ENCODE measurements at regions not wholly inside any gene's neighbourhood (a gene's known extent, or its start where the extent isn't known, plus 50 kb on each side); places are given as distances from the start of the nearest gene placed in this dataset.

DNA sequence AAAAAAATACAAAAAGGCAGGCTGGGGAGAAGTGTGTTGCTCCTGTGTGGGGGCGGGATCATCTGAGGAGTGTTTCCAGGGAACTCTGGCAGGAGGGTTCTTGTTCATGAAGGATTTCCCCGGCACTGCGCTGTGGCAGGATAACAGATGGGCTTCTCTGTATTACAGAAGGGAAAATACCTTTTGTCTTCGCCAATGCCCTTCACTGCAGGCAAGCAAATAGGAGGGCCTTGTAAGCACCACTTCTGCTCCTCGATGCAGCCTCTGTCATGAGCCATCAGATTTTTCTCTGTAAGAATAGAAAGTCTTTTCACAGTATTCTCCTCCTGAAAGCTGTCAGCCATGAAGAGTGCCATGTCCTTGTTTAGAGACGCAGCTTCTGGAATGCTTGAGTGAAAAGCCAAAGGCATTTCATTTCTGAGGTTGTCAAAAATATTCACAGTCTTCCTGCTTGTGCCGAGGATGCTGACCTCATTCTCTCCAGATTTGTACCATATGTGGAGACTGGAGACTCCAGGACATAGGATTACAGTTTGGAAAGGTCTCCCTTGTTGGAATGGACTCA lies 294.0 kb downstream of the YTHDC2 start:
- Histone ChIP-seq H3K27me3 (replicated peaks in 1 of 4; ENCODE audit: control extremely low read depth in 1 of 4, control insufficient read depth in 3 of 4, insufficient read depth in 4 of 4, low read length in 3 of 4) (no peaks in the 10 kb centered on the region), H3K36me3 (replicated peaks in 1 of 2; ENCODE audit: control extremely low read depth in 1 of 2, control insufficient read depth in 1 of 2, extremely low read depth in 1 of 2, insufficient read depth in 2 of 2, low read length in 1 of 2) (no peaks in the 10 kb centered on the region), H3K4me3 (ENCODE audit: control extremely low read depth in 1 of 5, extremely low read depth in 1 of 5, insufficient read depth in 1 of 5, low read depth in 2 of 5, low read length in 4 of 5) (no peak overlapping the region), H3K4me1 (ENCODE audit: control insufficient read depth in 2 of 2, insufficient read depth in 2 of 2, low read length in 2 of 2) (no peaks in the 10 kb centered on the region), H3K9me3 (ENCODE audit: control extremely low read depth in 1 of 3, control insufficient read depth in 2 of 3, insufficient read depth in 1 of 3, low read length in 2 of 3) (no peaks in the 10 kb centered on the region), H4K20me1 (ENCODE audit: control insufficient read depth, insufficient read depth, low read length, poor library complexity, severe bottlenecking) (no peaks in the 10 kb centered on the region), H2AFZ (ENCODE audit: insufficient read depth, low read depth, low read length, poor library complexity, severe bottlenecking) (no peak overlapping the region), H3K4me2 (replicated peaks; ENCODE audit: low read depth, low read length, poor library complexity, severe bottlenecking) (no peak overlapping the region), H3K79me2 (ENCODE audit: control insufficient read depth, insufficient read depth, low read length) (no peaks in the 10 kb centered on the region), H3K27ac (ENCODE audit: low read length in 2 of 2) (no peak overlapping the region), H3K9ac (ENCODE audit: low read length) (no peak overlapping the region)
- DNase-seq = no peak
- H3K9me3 Mint-ChIP-seq (ENCODE audit: insufficient read depth) = no peaks in the 10 kb centered on the region
- intact Hi-C loops (cut with micrococcal nuclease) = no loop called here
- H3K27me3 Mint-ChIP-seq = peaks cover 3% of the 10 kb centered on the region
- H3K27ac Mint-ChIP-seq = no peak overlapping the region
- 80% methylated on average over 6 of the region's 7 CpGs for WGBS (ENCODE audit: insufficient coverage)
- H3K4me3 Mint-ChIP-seq = no peak overlapping the region
- ATAC-seq (ENCODE audit: low read depth) = no peak
- H3K4me1 Mint-ChIP-seq = no peaks in the 10 kb centered on the region
- TF ChIP-seq EZH2 (IDR thresholded peaks at IDR 0.05; ENCODE audit: borderline replicate concordance, insufficient read depth, low read depth, low read length, poor library complexity, severe bottlenecking) = no peak
- TF ChIP-seq, protein P1, sequence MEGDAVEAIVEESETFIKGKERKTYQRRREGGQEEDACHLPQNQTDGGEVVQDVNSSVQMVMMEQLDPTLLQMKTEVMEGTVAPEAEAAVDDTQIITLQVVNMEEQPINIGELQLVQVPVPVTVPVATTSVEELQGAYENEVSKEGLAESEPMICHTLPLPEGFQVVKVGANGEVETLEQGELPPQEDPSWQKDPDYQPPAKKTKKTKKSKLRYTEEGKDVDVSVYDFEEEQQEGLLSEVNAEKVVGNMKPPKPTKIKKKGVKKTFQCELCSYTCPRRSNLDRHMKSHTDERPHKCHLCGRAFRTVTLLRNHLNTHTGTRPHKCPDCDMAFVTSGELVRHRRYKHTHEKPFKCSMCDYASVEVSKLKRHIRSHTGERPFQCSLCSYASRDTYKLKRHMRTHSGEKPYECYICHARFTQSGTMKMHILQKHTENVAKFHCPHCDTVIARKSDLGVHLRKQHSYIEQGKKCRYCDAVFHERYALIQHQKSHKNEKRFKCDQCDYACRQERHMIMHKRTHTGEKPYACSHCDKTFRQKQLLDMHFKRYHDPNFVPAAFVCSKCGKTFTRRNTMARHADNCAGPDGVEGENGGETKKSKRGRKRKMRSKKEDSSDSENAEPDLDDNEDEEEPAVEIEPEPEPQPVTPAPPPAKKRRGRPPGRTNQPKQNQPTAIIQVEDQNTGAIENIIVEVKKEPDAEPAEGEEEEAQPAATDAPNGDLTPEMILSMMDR (IDR thresholded peaks at IDR 0.05) = no peak
- ChIA-PET POLR2A (no interaction called here), CTCF (no interaction called here)

DNA sequence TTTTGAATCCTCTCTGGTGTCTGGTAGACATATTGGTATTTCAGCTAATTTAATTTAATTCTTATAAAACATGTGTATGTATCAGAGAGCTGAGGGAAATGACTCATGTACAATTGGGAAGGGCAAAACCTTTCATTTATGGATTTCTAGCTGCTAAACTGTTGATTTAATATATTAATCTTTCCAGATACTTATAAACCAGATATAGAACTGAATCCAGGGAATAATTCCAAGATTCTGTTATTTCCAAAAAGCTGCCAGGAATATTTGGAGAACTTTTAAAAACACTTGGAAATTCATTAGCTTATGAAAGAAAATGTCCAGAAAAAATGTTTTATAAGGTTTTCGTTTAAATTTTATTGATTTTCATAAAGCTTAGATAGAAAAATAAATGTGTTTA lies 295.5 kb downstream of the YTHDC2 start:
- Histone ChIP-seq H3K9me3 (ENCODE audit: control extremely low read depth in 1 of 3, control insufficient read depth in 2 of 3, insufficient read depth in 1 of 3, low read length in 2 of 3) (no peaks in the 10 kb centered on the region), H3K4me3 (ENCODE audit: control extremely low read depth in 1 of 5, extremely low read depth in 1 of 5, insufficient read depth in 1 of 5, low read depth in 2 of 5, low read length in 4 of 5) (no peak overlapping the region), H3K9ac (ENCODE audit: low read length) (no peak overlapping the region), H3K36me3 (replicated peaks in 1 of 2; ENCODE audit: control extremely low read depth in 1 of 2, control insufficient read depth in 1 of 2, extremely low read depth in 1 of 2, insufficient read depth in 2 of 2, low read length in 1 of 2) (no peaks in the 10 kb centered on the region), H2AFZ (ENCODE audit: insufficient read depth, low read depth, low read length, poor library complexity, severe bottlenecking) (no peak overlapping the region), H3K27me3 (replicated peaks in 1 of 4; ENCODE audit: control extremely low read depth in 1 of 4, control insufficient read depth in 3 of 4, insufficient read depth in 4 of 4, low read length in 3 of 4) (no peaks in the 10 kb centered on the region), H3K4me2 (replicated peaks; ENCODE audit: low read depth, low read length, poor library complexity, severe bottlenecking) (no peak overlapping the region), H4K20me1 (ENCODE audit: control insufficient read depth, insufficient read depth, low read length, poor library complexity, severe bottlenecking) (no peaks in the 10 kb centered on the region), H3K79me2 (ENCODE audit: control insufficient read depth, insufficient read depth, low read length) (no peaks in the 10 kb centered on the region), H3K27ac (ENCODE audit: low read length in 2 of 2) (no peak overlapping the region), H3K4me1 (ENCODE audit: control insufficient read depth in 2 of 2, insufficient read depth in 2 of 2, low read length in 2 of 2) (no peaks in the 10 kb centered on the region)
- Mint-ChIP-seq H3K9me3 (ENCODE audit: insufficient read depth) (no peaks in the 10 kb centered on the region), H3K27ac (no peak overlapping the region), H3K27me3 (peaks cover 3% of the 10 kb centered on the region), H3K4me3 (no peak overlapping the region), H3K4me1 (no peaks in the 10 kb centered on the region)
- ChIA-PET CTCF (no interaction called here), POLR2A (no interaction called here)
- DNase-seq = no peak
- WGBS (ENCODE audit: insufficient coverage) = no CpG with 5 or more reads among the region's 1 CpG
- no peak for TF ChIP-seq EZH2 (IDR thresholded peaks at IDR 0.05; ENCODE audit: borderline replicate concordance, insufficient read depth, low read depth, low read length, poor library complexity, severe bottlenecking)
- TF ChIP-seq, protein P1 (IDR thresholded peaks at IDR 0.05) = no peak
- intact Hi-C loops (cut with micrococcal nuclease) = no loop called here
- no peak for ATAC-seq (ENCODE audit: low read depth)

All from B cell (primary cell).